H1 (cell line): ENCODE measurements at regions not wholly inside any gene's neighbourhood (a gene's known extent, or its start where the extent isn't known, plus 50 kb on each side); places are given as distances from the start of the nearest gene placed in this dataset.

Source experiments
- BACH1 ChIP-seq: IDR thresholded peaks from 2 replicates; pipeline ENCODE4 v1.6.1; 2012; ENCODE audit warnings: low read length, improper control_type of control experiment
- CHD2 ChIP-seq: IDR thresholded peaks from 2 replicates; pipeline ENCODE4 v1.6.1; 2012; ENCODE audit warnings: low read length, improper control_type of control experiment
- EZH2 ChIP-seq: fragments of 200-600 bp; sonication (generic); IDR thresholded peaks from 2 replicates; pipeline ENCODE4 v1.7.1; 2012; ENCODE audit warnings: low read depth, mild to moderate bottlenecking, moderate library complexity, low read length, inconsistent platforms; ENCODE audit not compliant: severe bottlenecking
- HDAC2 ChIP-seq, 2 experiments: fragments of 300-600 bp in 1 of 2; sonication (generic) in 1 of 2; IDR thresholded peaks; 2 replicates each; pipeline ENCODE4 v1.6.1; 2011 to 2012; ENCODE audit warnings: low read depth in 2 of 2, low read length in 2 of 2, mild to moderate bottlenecking in 2 of 2, moderate library complexity in 2 of 2, borderline replicate concordance in 1 of 2, inconsistent platforms in 1 of 2
- JUN ChIP-seq: IDR thresholded peaks from 2 replicates; pipeline ENCODE4 v1.6.1; 2011; ENCODE audit warnings: low read depth, mild to moderate bottlenecking, improper control_type of control experiment, low read length
- KDM1A ChIP-seq: fragments of 200-600, 300-600 bp; sonication (generic); IDR thresholded peaks from 2 replicates; pipeline ENCODE4 v1.7.1; 2016; ENCODE audit warnings: mild to moderate bottlenecking, low read length, borderline replicate concordance
- POLR2A ChIP-seq, 2 experiments: IDR thresholded peaks; 1 replicate in 1 of 2; 2 replicates in 1 of 2; pipeline ENCODE4 v1.6.1; 2011; ENCODE audit warnings: low read depth in 2 of 2, low read length in 2 of 2, mild to moderate bottlenecking in 2 of 2; ENCODE audit errors: control extremely low read depth in 1 of 2
- RAD21 ChIP-seq, 2 experiments: IDR thresholded peaks in 1 of 2; conservative IDR thresholded peaks in 1 of 2; 2 replicates each; pipeline ENCODE4 v1.6.1; 2011; ENCODE audit warnings: low read depth in 2 of 2, low read length in 2 of 2, improper control_type of control experiment in 1 of 2, inconsistent platforms in 1 of 2, mild to moderate bottlenecking in 1 of 2, moderate library complexity in 1 of 2
- SIX5 ChIP-seq: IDR thresholded peaks from 2 replicates; pipeline ENCODE4 v1.6.1; 2011; ENCODE audit warnings: mild to moderate bottlenecking, low read depth, low read length
- SP1 ChIP-seq: IDR thresholded peaks from 2 replicates; pipeline ENCODE4 v1.6.1; 2011; ENCODE audit warnings: low read depth, low read length
- TF ChIP-seq, protein P1 (sequence below), 3 experiments: IDR thresholded peaks; 1 replicate in 2 of 3; 2 replicates in 1 of 3; pipeline versions ENCODE4 v1.5.1 to v1.6.1; 2011; ENCODE audit warnings: low read length in 3 of 3, mild to moderate bottlenecking in 3 of 3, inconsistent platforms in 2 of 3, low read depth in 1 of 3, moderate library complexity in 1 of 3; ENCODE audit not compliant: insufficient read depth in 1 of 3; ENCODE audit errors: control extremely low read depth in 1 of 3
- TF ChIP-seq, protein P2 (sequence below): IDR thresholded peaks from 2 replicates; pipeline ENCODE4 v1.6.1; 2012; ENCODE audit warnings: low read length, inconsistent platforms
- TF ChIP-seq, protein P3 (sequence below): IDR thresholded peaks from 2 replicates; pipeline ENCODE4 v1.6.1; 2012; ENCODE audit warnings: inconsistent platforms

DNA sequence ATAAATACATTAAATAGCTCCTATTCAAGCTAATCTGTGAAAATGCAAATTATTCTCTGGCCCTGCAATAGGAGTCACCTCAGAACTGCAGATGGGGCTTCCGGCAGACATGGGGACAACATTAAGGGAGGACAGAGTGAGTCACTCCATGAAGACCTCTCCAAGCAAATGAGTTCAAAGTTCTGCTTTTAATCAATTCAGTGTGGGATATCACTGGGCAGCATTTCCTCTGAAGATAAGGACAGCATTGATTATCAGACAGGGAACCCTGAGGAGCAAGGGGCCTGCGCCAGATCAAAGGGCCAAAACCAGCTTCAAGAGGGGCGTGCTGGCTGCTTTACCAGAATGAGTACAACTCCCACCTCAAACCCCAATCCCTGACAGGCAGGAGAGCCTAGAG is 356.9 kb upstream of the KLHL29 start:
- TF ChIP-seq, protein P1, sequence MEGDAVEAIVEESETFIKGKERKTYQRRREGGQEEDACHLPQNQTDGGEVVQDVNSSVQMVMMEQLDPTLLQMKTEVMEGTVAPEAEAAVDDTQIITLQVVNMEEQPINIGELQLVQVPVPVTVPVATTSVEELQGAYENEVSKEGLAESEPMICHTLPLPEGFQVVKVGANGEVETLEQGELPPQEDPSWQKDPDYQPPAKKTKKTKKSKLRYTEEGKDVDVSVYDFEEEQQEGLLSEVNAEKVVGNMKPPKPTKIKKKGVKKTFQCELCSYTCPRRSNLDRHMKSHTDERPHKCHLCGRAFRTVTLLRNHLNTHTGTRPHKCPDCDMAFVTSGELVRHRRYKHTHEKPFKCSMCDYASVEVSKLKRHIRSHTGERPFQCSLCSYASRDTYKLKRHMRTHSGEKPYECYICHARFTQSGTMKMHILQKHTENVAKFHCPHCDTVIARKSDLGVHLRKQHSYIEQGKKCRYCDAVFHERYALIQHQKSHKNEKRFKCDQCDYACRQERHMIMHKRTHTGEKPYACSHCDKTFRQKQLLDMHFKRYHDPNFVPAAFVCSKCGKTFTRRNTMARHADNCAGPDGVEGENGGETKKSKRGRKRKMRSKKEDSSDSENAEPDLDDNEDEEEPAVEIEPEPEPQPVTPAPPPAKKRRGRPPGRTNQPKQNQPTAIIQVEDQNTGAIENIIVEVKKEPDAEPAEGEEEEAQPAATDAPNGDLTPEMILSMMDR (IDR thresholded peaks at IDR 0.05; ENCODE audit: control extremely low read depth in 1 of 3, insufficient read depth in 1 of 3, low read depth in 1 of 3, low read length in 3 of 3): no peak
- no peak for TF ChIP-seq SP1
- TF ChIP-seq POLR2A (IDR thresholded peaks at IDR 0.05; ENCODE audit: control extremely low read depth in 1 of 2, low read depth in 2 of 2, low read length in 2 of 2): no peak
- TF ChIP-seq SIX5: no peak
- no peak for TF ChIP-seq HDAC2 (IDR thresholded peaks at IDR 0.05; ENCODE audit: borderline replicate concordance in 1 of 2, low read depth in 2 of 2, low read length in 2 of 2)
- no peak for TF ChIP-seq BACH1
- TF ChIP-seq, protein P2, sequence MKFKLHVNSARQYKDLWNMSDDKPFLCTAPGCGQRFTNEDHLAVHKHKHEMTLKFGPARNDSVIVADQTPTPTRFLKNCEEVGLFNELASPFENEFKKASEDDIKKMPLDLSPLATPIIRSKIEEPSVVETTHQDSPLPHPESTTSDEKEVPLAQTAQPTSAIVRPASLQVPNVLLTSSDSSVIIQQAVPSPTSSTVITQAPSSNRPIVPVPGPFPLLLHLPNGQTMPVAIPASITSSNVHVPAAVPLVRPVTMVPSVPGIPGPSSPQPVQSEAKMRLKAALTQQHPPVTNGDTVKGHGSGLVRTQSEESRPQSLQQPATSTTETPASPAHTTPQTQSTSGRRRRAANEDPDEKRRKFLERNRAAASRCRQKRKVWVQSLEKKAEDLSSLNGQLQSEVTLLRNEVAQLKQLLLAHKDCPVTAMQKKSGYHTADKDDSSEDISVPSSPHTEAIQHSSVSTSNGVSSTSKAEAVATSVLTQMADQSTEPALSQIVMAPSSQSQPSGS: no peak
- no peak for TF ChIP-seq CHD2
- no peak for TF ChIP-seq EZH2
- TF ChIP-seq RAD21 (IDR thresholded peaks at IDR 0.05 in 1 of 2, conservative IDR thresholded peaks at IDR 0.05 in 1 of 2; ENCODE audit: low read depth in 2 of 2, low read length in 2 of 2): no peak
- TF ChIP-seq JUN: no peak
- TF ChIP-seq, protein P3, sequence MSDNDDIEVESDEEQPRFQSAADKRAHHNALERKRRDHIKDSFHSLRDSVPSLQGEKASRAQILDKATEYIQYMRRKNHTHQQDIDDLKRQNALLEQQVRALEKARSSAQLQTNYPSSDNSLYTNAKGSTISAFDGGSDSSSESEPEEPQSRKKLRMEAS: no peak
- no peak for TF ChIP-seq KDM1A
